ENCODE measurements at regions not wholly inside any gene's neighbourhood (a gene's known extent, or its start where the extent isn't known, plus 50 kb on each side); places are given as distances from the start of the nearest gene placed in this dataset.

- Histone ChIP-seq H3K36me3 (no peaks in the 10 kb centered on the region), H3K4me1 (no peaks in the 10 kb centered on the region), H3K27ac (no peak overlapping the region), H3K4me3 (no peak overlapping the region), H3K27me3 (peaks cover 0 to 8% (median 0%) of the 10 kb centered on the region in 7 donors), H3K9me3 (peaks cover 0 to 25% (median 0%) of the 10 kb centered on the region in 11 donors)
- WGBS, 2 donors: 85 to 86% methylated on average over 9 of the region's 9 CpGs
- intact Hi-C loops (cut with DNase I): loop anchor here in 1 of 10 donors (10.0 kb wide), 1 partner anchor 57 kb away; no protein-coding TSS in a partner anchor
- TF ChIP-seq CTCF (IDR thresholded peaks at IDR 0.05): no peak
- ATAC-seq (no peak), DNase-seq (no peak)
Observed at GRCh38 chr10:131731780-131732630, 168.8 kb upstream of the PPP2R2D start.

- no peak for ATAC-seq
- no peak overlapping the region for H3K27ac ChIP-seq
- no peak for TF ChIP-seq CTCF (IDR thresholded peaks at IDR 0.05)
- H3K27me3 ChIP-seq: peaks cover 0 to 9% (median under 1%) of the 10 kb centered on the region in 7 donors
- H3K9me3 ChIP-seq: peaks cover 0 to 25% (median 0%) of the 10 kb centered on the region in 11 donors
- H3K4me1 ChIP-seq: no peaks in the 10 kb centered on the region
- H3K4me3 ChIP-seq: no peak overlapping the region
- no peak for DNase-seq
- no peaks in the 10 kb centered on the region for H3K36me3 ChIP-seq
- intact Hi-C loops (cut with DNase I): loop anchor here in 1 of 10 donors (10.0 kb wide), 1 partner anchor 58 kb away; no protein-coding TSS in a partner anchor
- WGBS, 2 donors: 88 to 89% methylated on average over 5 of the region's 5 CpGs
Observed at GRCh38 chr10:131732631-131733127, 168.1 kb upstream of the PPP2R2D start.

- no peaks in the 10 kb centered on the region for H3K36me3 ChIP-seq
- ATAC-seq (no peak), DNase-seq (no peak)
- no peak for TF ChIP-seq CTCF (IDR thresholded peaks at IDR 0.05)
- intact Hi-C loops (cut with DNase I): loop anchor here in 1 of 10 donors (10.0 kb wide), 1 partner anchor 59 kb away; no protein-coding TSS in a partner anchor
- no peaks in the 10 kb centered on the region for H3K4me1 ChIP-seq
- WGBS, 2 donors: 76 to 79% methylated on average over 10 of the region's 10 CpGs
- no peak overlapping the region for H3K27ac ChIP-seq
- H3K27me3 ChIP-seq: peaks cover 0 to 17% (median 6%) of the 10 kb centered on the region in 7 donors
- no peak overlapping the region for H3K4me3 ChIP-seq
- peaks cover 0 to 25% (median 0%) of the 10 kb centered on the region in 11 donors for H3K9me3 ChIP-seq
Observed at GRCh38 chr10:131733596-131733995, 167.2 kb upstream of the PPP2R2D start.

- ATAC-seq: no peak
- DNase-seq: no peak
- H3K9me3 ChIP-seq: peaks cover 0 to 25% (median 0%) of the 10 kb centered on the region in 11 donors
- H3K4me3 ChIP-seq: no peak overlapping the region
- H3K36me3 ChIP-seq: no peaks in the 10 kb centered on the region
- no peak for TF ChIP-seq CTCF (IDR thresholded peaks at IDR 0.05)
- no peak overlapping the region for H3K27ac ChIP-seq
- no peaks in the 10 kb centered on the region for H3K4me1 ChIP-seq
- intact Hi-C loops (cut with DNase I): loop anchor here in 1 of 10 donors (10.0 kb wide), 1 partner anchor 61 kb away; no protein-coding TSS in a partner anchor
- WGBS, 2 donors: 75 to 86% methylated on average over 10 of the region's 10 CpGs
- H3K27me3 ChIP-seq: peaks cover 0 to 23% (median 6%) of the 10 kb centered on the region in 7 donors
Observed at GRCh38 chr10:131735577-131735976, 165.2 kb upstream of the PPP2R2D start.

All from heart right ventricle (tissue), 16 donors.